AG04449 (cell line): ENCODE measurements at regions not wholly inside any gene's neighbourhood (a gene's known extent, or its start where the extent isn't known, plus 50 kb on each side); places are given as distances from the start of the nearest gene placed in this dataset.

Experiments used
- CTCF ChIA-PET: fragments of 350-600 bp; formaldehyde crosslinking; extraction: SDS; loops from one replicate; lab custom pipeline; 2021; ENCODE audit warnings: antibody characterized with exemption; lab: Yijun Ruan, JAX
- POLR2A ChIA-PET: fragments of 400-600, 350-600 bp; formaldehyde crosslinking; extraction: SDS; loops from one replicate; lab custom pipeline; 2020; ENCODE audit warnings: antibody characterized with exemption, inconsistent platforms; lab: Yijun Ruan, JAX
- DNase-seq: peaks from one replicate; pipeline ENCODE4 v3.0.0-alpha.2; 2010; ENCODE audit warnings: low read depth, low spot score
- H3K4me3 ChIP-seq: 2 replicates; pipeline ENCODE4 v1.5.1; 2011; ENCODE audit warnings: low read depth, mild to moderate bottlenecking, control low read depth, low read length
- CTCF ChIP-seq: IDR thresholded peaks from one replicate; pipeline ENCODE4 v1.5.1; 2011; ENCODE audit warnings: mild to moderate bottlenecking, moderate library complexity, low read length, control low read depth, inconsistent platforms; ENCODE audit not compliant: insufficient read depth; ENCODE audit errors: missing control alignments

- CTCF ChIA-PET, result no interaction called here
- POLR2A ChIA-PET, result no interaction called here
- no peak overlapping the region for H3K4me3 ChIP-seq
- no peak for TF ChIP-seq CTCF
- no peak for DNase-seq
These were observed 143.8 kb downstream of the URB2 start for GRCh38 chr1:229769809-229770208.

GRCh38 chr1:229778794-229779193 is 152.7 kb downstream of the URB2 start:
- POLR2A ChIA-PET, result no interaction called here
- CTCF ChIA-PET, result interaction anchor here (0.7 kb wide), 1 partner anchor 68 kb away, joined by 3 read pairs; no protein-coding TSS in a partner anchor
- DNase-seq, result no peak
- no peak for TF ChIP-seq CTCF
- H3K4me3 ChIP-seq, result no peak overlapping the region

- no peak for TF ChIP-seq CTCF
- H3K4me3 ChIP-seq, result no peak overlapping the region
- DNase-seq, result no peak
- ChIA-PET CTCF (no interaction called here), POLR2A (no interaction called here)
These were observed 155.4 kb downstream of the URB2 start for GRCh38 chr1:229781453-229781852.

- DNase-seq, result no peak
- ChIA-PET CTCF (no interaction called here), POLR2A (no interaction called here)
- no peak overlapping the region for H3K4me3 ChIP-seq
- no peak for TF ChIP-seq CTCF
These were observed 156.4 kb downstream of the URB2 start for GRCh38 chr1:229782469-229782868.

- TF ChIP-seq CTCF, result no peak
- DNase-seq, result no peak
- no peak overlapping the region for H3K4me3 ChIP-seq
- ChIA-PET CTCF (no interaction called here), POLR2A (no interaction called here)
These were observed 158.8 kb downstream of the URB2 start for GRCh38 chr1:229784834-229785233.

- DNase-seq, result no peak
- ChIA-PET CTCF (no interaction called here), POLR2A (no interaction called here)
- H3K4me3 ChIP-seq, result no peak overlapping the region
- no peak for TF ChIP-seq CTCF
These were observed 161.0 kb downstream of the URB2 start for GRCh38 chr1:229786974-229787610.
